ENCODE measurements at regions not wholly inside any gene's neighbourhood (a gene's known extent, or its start where the extent isn't known, plus 50 kb on each side); places are given as distances from the start of the nearest gene placed in this dataset.
A peak's percentile ranks its signal among the peaks of the same experiment; 100 is the strongest.

DNA sequence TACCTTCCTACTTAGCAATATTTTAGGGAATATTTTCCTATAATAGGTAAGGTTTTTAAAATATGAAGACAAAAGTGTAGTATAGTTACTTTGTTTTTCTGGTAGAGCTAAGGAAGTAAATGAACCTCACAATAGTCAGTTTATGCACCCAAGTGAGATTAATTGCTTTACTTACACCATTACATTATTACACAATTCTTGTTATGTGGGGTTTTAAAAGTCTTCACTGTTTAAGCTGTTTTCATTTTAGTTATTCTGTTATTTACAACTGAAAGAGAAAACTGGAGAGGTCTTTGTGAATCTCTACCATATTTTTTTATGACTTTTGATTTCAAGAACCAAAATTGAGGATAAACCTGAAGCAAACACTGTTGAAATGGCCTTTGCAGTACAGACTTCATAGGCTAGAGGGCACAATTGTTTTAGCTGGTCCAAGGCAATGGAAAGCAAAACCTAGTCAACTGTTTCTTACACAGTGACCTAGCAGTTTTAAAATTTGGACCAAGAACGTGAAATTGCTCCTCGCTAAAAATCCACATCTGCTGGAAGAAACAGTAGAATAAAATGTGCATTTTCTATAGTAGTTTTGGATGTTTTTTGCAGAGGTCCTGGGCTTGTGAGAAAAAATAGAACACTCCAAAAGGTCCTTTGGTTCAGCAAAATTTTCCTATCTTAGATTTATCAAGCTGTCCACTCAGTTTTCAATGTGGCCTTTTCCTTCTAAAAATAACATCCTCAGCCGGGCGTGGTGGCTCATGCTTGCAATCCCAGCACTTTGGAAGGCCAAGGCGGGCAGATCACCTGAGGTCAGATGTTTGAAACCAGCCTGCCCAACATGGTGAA is 66.4 kb upstream of the FER start:
- ChIA-PET RAD21 (ENCODE audit: low non-redundant PET in 1 of 2, low total read pairs in 2 of 2, uncharacterized antibody in 2 of 2, unreplicated experiment in 2 of 2) (no interaction called here), POLR2A (interaction anchor here (1.0 kb wide), 1 partner anchor 111 kb away, joined by 3 read pairs; no protein-coding TSS in a partner anchor), CTCF (interaction anchor here (0.6 to 1.6 kb wide), 3 partner anchors 14 to 1007 kb away, joined by 3 to 5 read pairs (median 4); no protein-coding TSS in a partner anchor)
- Histone ChIP-seq H4K20me1 (ENCODE audit: insufficient read depth) (no peaks in the 10 kb centered on the region), H2AFZ (ENCODE audit: low read depth, low read length, poor library complexity, severe bottlenecking) (peak overlapping the region; percentile 91), H3K9me2 (ENCODE audit: insufficient read depth) (no peaks in the 10 kb centered on the region), H3K79me2 (ENCODE audit: insufficient read depth, low read length) (no peaks in the 10 kb centered on the region), H3K9ac (ENCODE audit: low read length) (no peak overlapping the region), H3K27me3 (ENCODE audit: insufficient read depth, low read length) (no peaks in the 10 kb centered on the region), H3K9me3 (ENCODE audit: control insufficient read depth in 1 of 2, insufficient read depth in 1 of 2, low read depth in 1 of 2, low read length in 2 of 2) (no peaks in the 10 kb centered on the region), H3K36me3 (ENCODE audit: control insufficient read depth in 1 of 2, insufficient read depth in 2 of 2, low read length in 2 of 2) (no peaks in the 10 kb centered on the region), H3K4me1 (ENCODE audit: control insufficient read depth in 1 of 2, insufficient read depth in 2 of 2, low read length in 2 of 2) (peaks cover 0 to 4% of the 10 kb centered on the region in 2 experiments; a peak in 2 of 4 replicates), H3K4me3 (replicated peaks in 1 of 2; ENCODE audit: low read depth in 1 of 2, low read length in 2 of 2) (no peak overlapping the region), H3K27ac (ENCODE audit: low read depth, low read length) (peak overlapping the region; percentile 12; the same call in 1 of the 2 replicates), H3K4me2 (ENCODE audit: low read length) (peak overlapping the region; percentile 43)
- peak; percentile 51 for DNase-seq (ENCODE audit: low read depth, low spot score)
- intact Hi-C loops (cut with micrococcal nuclease) = loop anchor here (5.0 kb wide), 1 partner anchor 241 kb away; no protein-coding TSS in a partner anchor
- ATAC-seq = peak; percentile 97
- no peak for TF ChIP-seq ZFX (IDR thresholded peaks at IDR 0.05)
- TF ChIP-seq YY1 (IDR thresholded peaks at IDR 0.05; ENCODE audit: extremely low read depth, insufficient replicate concordance, low read depth, low read length) = no peak
- TF ChIP-seq CTCF (IDR thresholded peaks at IDR 0.05 in 2 of 3, conservative IDR thresholded peaks at IDR 0.05 in 1 of 3; ENCODE audit: borderline replicate concordance in 1 of 3, insufficient read depth in 1 of 3, low read depth in 2 of 3, low read length in 2 of 3) = peak; percentile 52 to 88 (median 71); a peak in 5 of 6 replicates
- TF ChIP-seq TCF7L2 (IDR thresholded peaks at IDR 0.05; ENCODE audit: borderline replicate concordance, extremely low read depth, insufficient read depth, insufficient read length) = no peak
- no peak for TF ChIP-seq MAX (IDR thresholded peaks at IDR 0.05)
- no peak for TF ChIP-seq ELF1 (IDR thresholded peaks at IDR 0.05; ENCODE audit: borderline replicate concordance, low read depth)
- TF ChIP-seq CBX3 (IDR thresholded peaks at IDR 0.05; ENCODE audit: low read depth) = no peak
- TF ChIP-seq EGR1 (IDR thresholded peaks at IDR 0.05; ENCODE audit: low read depth) = no peak
- TF ChIP-seq RAD21 (IDR thresholded peaks at IDR 0.05; ENCODE audit: low read depth) = peak; percentile 89
- no peak for TF ChIP-seq EZH2 (IDR thresholded peaks at IDR 0.05)
- TF ChIP-seq ZBTB33 (IDR thresholded peaks at IDR 0.05; ENCODE audit: extremely low read depth, insufficient replicate concordance, low read length) = no peak
- TF ChIP-seq POLR2A (IDR thresholded peaks at IDR 0.05; ENCODE audit: borderline replicate concordance, extremely low read depth, insufficient read depth, insufficient read length) = no peak
- no peak for TF ChIP-seq SRF (IDR thresholded peaks at IDR 0.05; ENCODE audit: low read depth)
- TF ChIP-seq FOSL1 (IDR thresholded peaks at IDR 0.05; ENCODE audit: low read depth) = no peak
- no TSS peak for BruUV-seq (replicated peaks)
